22Rv1 (cell line): ENCODE measurements at regions not wholly inside any gene's neighbourhood (a gene's known extent, or its start where the extent isn't known, plus 50 kb on each side); places are given as distances from the start of the nearest gene placed in this dataset.

Source experiments
- ZFX ChIP-seq: fragments of 450-650 bp; IDR thresholded peaks from 2 replicates; pipeline ENCODE4 v1.6.1; 2017; ENCODE audit warnings: antibody characterized with exemption, borderline replicate concordance
- TF ChIP-seq, protein P1 (sequence below): fragments of 450-650 bp; IDR thresholded peaks from 2 replicates; pipeline ENCODE4 v1.5.1; 2017; ENCODE audit warnings: mild to moderate bottlenecking

DNA sequence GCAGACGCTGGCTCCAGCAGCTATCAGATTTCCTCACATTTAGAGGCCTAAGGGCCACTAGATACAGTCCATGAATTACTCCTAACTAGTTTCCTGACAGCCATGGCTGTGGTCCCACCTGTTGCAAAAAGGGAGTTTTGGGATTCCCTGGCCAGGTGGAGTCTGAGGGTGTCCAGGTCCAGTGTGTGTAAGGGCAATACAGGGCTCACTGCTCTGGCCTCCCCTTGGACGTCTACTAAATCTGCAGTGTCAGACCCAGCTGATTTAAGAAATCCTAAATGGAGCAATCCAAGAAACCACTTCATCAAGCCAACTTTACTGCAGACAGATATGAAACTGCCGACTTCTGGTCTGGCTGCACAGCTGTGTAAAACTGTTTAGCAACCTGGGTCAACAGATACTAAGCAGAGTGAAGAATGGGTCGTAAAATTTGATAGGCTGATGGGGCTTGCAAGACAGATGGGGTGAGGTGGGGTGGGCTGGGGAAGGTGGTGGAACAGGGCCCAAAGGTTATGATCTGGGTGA is 116.4 kb downstream of the GADD45G start:
- TF ChIP-seq, protein P1, sequence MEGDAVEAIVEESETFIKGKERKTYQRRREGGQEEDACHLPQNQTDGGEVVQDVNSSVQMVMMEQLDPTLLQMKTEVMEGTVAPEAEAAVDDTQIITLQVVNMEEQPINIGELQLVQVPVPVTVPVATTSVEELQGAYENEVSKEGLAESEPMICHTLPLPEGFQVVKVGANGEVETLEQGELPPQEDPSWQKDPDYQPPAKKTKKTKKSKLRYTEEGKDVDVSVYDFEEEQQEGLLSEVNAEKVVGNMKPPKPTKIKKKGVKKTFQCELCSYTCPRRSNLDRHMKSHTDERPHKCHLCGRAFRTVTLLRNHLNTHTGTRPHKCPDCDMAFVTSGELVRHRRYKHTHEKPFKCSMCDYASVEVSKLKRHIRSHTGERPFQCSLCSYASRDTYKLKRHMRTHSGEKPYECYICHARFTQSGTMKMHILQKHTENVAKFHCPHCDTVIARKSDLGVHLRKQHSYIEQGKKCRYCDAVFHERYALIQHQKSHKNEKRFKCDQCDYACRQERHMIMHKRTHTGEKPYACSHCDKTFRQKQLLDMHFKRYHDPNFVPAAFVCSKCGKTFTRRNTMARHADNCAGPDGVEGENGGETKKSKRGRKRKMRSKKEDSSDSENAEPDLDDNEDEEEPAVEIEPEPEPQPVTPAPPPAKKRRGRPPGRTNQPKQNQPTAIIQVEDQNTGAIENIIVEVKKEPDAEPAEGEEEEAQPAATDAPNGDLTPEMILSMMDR, result no peak
- no peak for TF ChIP-seq ZFX
